ENCODE measurements at regions not wholly inside any gene's neighbourhood (a gene's known extent, or its start where the extent isn't known, plus 50 kb on each side); places are given as distances from the start of the nearest gene placed in this dataset.

- H3K4me1 Mint-ChIP-seq = peaks cover 13% of the 10 kb centered on the region
- DNase-seq (ENCODE audit: low spot score) (no peak), ATAC-seq (no peak)
- ChIA-PET POLR2A (no interaction called here), CTCF (no interaction called here)
- no peak overlapping the region for H3K4me3 Mint-ChIP-seq
- peaks cover 3% of the 10 kb centered on the region for H3K9me3 Mint-ChIP-seq
- no peaks in the 10 kb centered on the region for H3K36me3 Mint-ChIP-seq
- H3K27me3 Mint-ChIP-seq (ENCODE audit: low read depth) = no peaks in the 10 kb centered on the region
- TF ChIP-seq MLX (CRISPR knock-in tag; IDR thresholded peaks at IDR 0.05) (no peak), NR2C2 (CRISPR knock-in tag; IDR thresholded peaks at IDR 0.05) (no peak)
- TF ChIP-seq, protein P1, sequence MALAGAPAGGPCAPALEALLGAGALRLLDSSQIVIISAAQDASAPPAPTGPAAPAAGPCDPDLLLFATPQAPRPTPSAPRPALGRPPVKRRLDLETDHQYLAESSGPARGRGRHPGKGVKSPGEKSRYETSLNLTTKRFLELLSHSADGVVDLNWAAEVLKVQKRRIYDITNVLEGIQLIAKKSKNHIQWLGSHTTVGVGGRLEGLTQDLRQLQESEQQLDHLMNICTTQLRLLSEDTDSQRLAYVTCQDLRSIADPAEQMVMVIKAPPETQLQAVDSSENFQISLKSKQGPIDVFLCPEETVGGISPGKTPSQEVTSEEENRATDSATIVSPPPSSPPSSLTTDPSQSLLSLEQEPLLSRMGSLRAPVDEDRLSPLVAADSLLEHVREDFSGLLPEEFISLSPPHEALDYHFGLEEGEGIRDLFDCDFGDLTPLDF (CRISPR knock-in tag; IDR thresholded peaks at IDR 0.05) = no peak
- TF ChIP-seq, protein P2, sequence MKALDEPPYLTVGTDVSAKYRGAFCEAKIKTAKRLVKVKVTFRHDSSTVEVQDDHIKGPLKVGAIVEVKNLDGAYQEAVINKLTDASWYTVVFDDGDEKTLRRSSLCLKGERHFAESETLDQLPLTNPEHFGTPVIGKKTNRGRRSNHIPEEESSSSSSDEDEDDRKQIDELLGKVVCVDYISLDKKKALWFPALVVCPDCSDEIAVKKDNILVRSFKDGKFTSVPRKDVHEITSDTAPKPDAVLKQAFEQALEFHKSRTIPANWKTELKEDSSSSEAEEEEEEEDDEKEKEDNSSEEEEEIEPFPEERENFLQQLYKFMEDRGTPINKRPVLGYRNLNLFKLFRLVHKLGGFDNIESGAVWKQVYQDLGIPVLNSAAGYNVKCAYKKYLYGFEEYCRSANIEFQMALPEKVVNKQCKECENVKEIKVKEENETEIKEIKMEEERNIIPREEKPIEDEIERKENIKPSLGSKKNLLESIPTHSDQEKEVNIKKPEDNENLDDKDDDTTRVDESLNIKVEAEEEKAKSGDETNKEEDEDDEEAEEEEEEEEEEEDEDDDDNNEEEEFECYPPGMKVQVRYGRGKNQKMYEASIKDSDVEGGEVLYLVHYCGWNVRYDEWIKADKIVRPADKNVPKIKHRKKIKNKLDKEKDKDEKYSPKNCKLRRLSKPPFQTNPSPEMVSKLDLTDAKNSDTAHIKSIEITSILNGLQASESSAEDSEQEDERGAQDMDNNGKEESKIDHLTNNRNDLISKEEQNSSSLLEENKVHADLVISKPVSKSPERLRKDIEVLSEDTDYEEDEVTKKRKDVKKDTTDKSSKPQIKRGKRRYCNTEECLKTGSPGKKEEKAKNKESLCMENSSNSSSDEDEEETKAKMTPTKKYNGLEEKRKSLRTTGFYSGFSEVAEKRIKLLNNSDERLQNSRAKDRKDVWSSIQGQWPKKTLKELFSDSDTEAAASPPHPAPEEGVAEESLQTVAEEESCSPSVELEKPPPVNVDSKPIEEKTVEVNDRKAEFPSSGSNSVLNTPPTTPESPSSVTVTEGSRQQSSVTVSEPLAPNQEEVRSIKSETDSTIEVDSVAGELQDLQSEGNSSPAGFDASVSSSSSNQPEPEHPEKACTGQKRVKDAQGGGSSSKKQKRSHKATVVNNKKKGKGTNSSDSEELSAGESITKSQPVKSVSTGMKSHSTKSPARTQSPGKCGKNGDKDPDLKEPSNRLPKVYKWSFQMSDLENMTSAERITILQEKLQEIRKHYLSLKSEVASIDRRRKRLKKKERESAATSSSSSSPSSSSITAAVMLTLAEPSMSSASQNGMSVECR (CRISPR knock-in tag; IDR thresholded peaks at IDR 0.05; ENCODE audit: borderline replicate concordance) = no peak
- H3K27ac Mint-ChIP-seq = no peak overlapping the region
Observed at GRCh38 chr12:19940267-19940666, 428.1 kb upstream of the PDE3A start.

DNA sequence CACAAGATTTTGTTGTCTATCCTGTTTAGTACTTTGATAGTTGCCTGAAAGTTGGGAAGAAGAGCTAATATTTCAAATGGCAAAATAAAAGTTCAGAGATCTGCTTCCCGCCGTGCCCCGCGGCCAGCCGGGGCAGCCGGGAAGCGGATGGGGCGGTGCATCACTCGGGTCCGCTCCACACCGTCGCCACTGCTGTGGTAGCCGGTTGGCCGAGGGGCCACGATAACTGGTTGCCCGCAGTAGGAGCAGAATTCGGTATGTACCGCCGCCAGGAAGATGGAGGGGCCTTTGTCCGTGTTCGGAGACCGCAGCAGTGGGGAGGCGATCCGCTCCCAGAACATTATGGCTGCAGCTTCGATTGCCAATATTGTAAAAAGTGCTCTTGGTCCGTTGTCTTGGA is 427.2 kb upstream of the PDE3A start:
- ChIA-PET POLR2A (no interaction called here), CTCF (no interaction called here)
- no peak overlapping the region for H3K27ac Mint-ChIP-seq
- no peaks in the 10 kb centered on the region for H3K36me3 Mint-ChIP-seq
- H3K4me1 Mint-ChIP-seq = peaks cover 18% of the 10 kb centered on the region
- H3K4me3 Mint-ChIP-seq = no peak overlapping the region
- H3K27me3 Mint-ChIP-seq (ENCODE audit: low read depth) = no peaks in the 10 kb centered on the region
- no peaks in the 10 kb centered on the region for H3K9me3 Mint-ChIP-seq
- ATAC-seq (no peak), DNase-seq (ENCODE audit: low spot score) (no peak)
- TF ChIP-seq, protein P3, sequence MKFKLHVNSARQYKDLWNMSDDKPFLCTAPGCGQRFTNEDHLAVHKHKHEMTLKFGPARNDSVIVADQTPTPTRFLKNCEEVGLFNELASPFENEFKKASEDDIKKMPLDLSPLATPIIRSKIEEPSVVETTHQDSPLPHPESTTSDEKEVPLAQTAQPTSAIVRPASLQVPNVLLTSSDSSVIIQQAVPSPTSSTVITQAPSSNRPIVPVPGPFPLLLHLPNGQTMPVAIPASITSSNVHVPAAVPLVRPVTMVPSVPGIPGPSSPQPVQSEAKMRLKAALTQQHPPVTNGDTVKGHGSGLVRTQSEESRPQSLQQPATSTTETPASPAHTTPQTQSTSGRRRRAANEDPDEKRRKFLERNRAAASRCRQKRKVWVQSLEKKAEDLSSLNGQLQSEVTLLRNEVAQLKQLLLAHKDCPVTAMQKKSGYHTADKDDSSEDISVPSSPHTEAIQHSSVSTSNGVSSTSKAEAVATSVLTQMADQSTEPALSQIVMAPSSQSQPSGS (CRISPR knock-in tag; IDR thresholded peaks at IDR 0.05; ENCODE audit: borderline replicate concordance, low read depth) = no peak
- no peak for TF ChIP-seq FOXP1 (CRISPR knock-in tag; IDR thresholded peaks at IDR 0.05; ENCODE audit: borderline replicate concordance)
- TF ChIP-seq MXD4 (CRISPR knock-in tag; IDR thresholded peaks at IDR 0.05; ENCODE audit: borderline replicate concordance) = no peak
- no peak for TF ChIP-seq ZSCAN18 (CRISPR knock-in tag; IDR thresholded peaks at IDR 0.05)
- no peak for TF ChIP-seq TCF7 (CRISPR knock-in tag; IDR thresholded peaks at IDR 0.05; ENCODE audit: low read depth)
- TF ChIP-seq NFATC4 (CRISPR knock-in tag; IDR thresholded peaks at IDR 0.05) = no peak
- TF ChIP-seq, protein P4, sequence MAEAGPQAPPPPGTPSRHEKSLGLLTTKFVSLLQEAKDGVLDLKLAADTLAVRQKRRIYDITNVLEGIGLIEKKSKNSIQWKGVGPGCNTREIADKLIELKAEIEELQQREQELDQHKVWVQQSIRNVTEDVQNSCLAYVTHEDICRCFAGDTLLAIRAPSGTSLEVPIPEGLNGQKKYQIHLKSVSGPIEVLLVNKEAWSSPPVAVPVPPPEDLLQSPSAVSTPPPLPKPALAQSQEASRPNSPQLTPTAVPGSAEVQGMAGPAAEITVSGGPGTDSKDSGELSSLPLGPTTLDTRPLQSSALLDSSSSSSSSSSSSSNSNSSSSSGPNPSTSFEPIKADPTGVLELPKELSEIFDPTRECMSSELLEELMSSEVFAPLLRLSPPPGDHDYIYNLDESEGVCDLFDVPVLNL (CRISPR knock-in tag; IDR thresholded peaks at IDR 0.05; ENCODE audit: borderline replicate concordance, low read depth) = no peak
- TF ChIP-seq IRF1 (CRISPR knock-in tag; IDR thresholded peaks at IDR 0.05) = no peak
- TF ChIP-seq, protein P5, sequence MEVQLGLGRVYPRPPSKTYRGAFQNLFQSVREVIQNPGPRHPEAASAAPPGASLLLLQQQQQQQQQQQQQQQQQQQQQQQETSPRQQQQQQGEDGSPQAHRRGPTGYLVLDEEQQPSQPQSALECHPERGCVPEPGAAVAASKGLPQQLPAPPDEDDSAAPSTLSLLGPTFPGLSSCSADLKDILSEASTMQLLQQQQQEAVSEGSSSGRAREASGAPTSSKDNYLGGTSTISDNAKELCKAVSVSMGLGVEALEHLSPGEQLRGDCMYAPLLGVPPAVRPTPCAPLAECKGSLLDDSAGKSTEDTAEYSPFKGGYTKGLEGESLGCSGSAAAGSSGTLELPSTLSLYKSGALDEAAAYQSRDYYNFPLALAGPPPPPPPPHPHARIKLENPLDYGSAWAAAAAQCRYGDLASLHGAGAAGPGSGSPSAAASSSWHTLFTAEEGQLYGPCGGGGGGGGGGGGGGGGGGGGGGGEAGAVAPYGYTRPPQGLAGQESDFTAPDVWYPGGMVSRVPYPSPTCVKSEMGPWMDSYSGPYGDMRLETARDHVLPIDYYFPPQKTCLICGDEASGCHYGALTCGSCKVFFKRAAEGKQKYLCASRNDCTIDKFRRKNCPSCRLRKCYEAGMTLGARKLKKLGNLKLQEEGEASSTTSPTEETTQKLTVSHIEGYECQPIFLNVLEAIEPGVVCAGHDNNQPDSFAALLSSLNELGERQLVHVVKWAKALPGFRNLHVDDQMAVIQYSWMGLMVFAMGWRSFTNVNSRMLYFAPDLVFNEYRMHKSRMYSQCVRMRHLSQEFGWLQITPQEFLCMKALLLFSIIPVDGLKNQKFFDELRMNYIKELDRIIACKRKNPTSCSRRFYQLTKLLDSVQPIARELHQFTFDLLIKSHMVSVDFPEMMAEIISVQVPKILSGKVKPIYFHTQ (CRISPR knock-in tag; IDR thresholded peaks at IDR 0.05) = no peak
- TF ChIP-seq TP53 (CRISPR knock-in tag; IDR thresholded peaks at IDR 0.05) = no peak
- TF ChIP-seq KAT7 (CRISPR knock-in tag; IDR thresholded peaks at IDR 0.05; ENCODE audit: borderline replicate concordance) = no peak
- TF ChIP-seq AFF4 (CRISPR knock-in tag; IDR thresholded peaks at IDR 0.05; ENCODE audit: borderline replicate concordance) = no peak
